SK-N-SH treated with all-trans-retinoic acid at 6 μM for 48 hours (cell line): ENCODE measurements at regions not wholly inside any gene's neighbourhood (a gene's known extent, or its start where the extent isn't known, plus 50 kb on each side); places are given as distances from the start of the nearest gene placed in this dataset.

Experiments used
- ARNTL ChIP-seq: fragments of 450-650 bp; formaldehyde crosslinking; IDR thresholded peaks from 2 replicates; pipeline ENCODE4 v1.5.0; 2020; ENCODE audit warnings: low read depth, mild to moderate bottlenecking, moderate library complexity, borderline replicate concordance
- ZFP3 ChIP-seq: fragments of 250-450 bp; sonication (Bioruptor Pico); IDR thresholded peaks from 2 replicates; pipeline ENCODE4 v1.5.0; 2020; ENCODE audit warnings: mild to moderate bottlenecking, moderate library complexity
- ZNF565 ChIP-seq: fragments of 450-650 bp; formaldehyde crosslinking; conservative IDR thresholded peaks from 2 replicates; pipeline ENCODE4 v1.5.0; 2020; ENCODE audit warnings: low read depth, mild to moderate bottlenecking, moderate library complexity
- TF ChIP-seq, protein P1 (sequence below): fragments of 250-450 bp; sonication (Bioruptor Pico); IDR thresholded peaks from 2 replicates; pipeline ENCODE4 v1.8.0; 2020; ENCODE audit warnings: mild to moderate bottlenecking, moderate library complexity, borderline replicate concordance
- TF ChIP-seq, protein P2 (sequence below): fragments of 250-450 bp; sonication (Bioruptor Pico); IDR thresholded peaks from 2 replicates; pipeline ENCODE4 v1.5.1; 2020; ENCODE audit warnings: low read depth, mild to moderate bottlenecking, moderate library complexity

DNA sequence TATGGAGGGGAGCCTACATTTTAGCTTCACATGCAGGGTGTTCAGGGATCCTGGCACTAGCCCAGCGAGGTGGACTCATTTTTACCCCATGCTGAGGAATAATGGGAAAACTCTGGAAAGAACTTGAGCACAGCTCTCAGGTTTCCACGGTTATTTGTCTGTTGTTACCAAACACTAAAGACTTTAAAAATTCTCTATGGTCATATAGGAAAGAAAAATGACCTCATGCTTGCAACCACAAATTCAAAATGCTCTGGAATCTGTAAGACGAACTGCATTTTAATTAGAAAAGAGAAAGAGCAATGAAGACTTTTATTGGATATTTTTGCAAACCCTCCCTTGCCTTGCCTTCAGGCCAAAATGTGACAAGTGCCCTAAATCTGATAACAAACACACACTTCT lies 606.9 kb downstream of the EBF1 start:
- TF ChIP-seq, protein P1, sequence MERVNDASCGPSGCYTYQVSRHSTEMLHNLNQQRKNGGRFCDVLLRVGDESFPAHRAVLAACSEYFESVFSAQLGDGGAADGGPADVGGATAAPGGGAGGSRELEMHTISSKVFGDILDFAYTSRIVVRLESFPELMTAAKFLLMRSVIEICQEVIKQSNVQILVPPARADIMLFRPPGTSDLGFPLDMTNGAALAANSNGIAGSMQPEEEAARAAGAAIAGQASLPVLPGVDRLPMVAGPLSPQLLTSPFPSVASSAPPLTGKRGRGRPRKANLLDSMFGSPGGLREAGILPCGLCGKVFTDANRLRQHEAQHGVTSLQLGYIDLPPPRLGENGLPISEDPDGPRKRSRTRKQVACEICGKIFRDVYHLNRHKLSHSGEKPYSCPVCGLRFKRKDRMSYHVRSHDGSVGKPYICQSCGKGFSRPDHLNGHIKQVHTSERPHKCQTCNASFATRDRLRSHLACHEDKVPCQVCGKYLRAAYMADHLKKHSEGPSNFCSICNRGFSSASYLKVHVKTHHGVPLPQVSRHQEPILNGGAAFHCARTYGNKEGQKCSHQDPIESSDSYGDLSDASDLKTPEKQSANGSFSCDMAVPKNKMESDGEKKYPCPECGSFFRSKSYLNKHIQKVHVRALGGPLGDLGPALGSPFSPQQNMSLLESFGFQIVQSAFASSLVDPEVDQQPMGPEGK, result no peak
- TF ChIP-seq ZFP3 (CRISPR knock-in tag) (no peak), ZNF565 (no peak), ARNTL (CRISPR knock-in tag) (no peak)
- TF ChIP-seq, protein P2, sequence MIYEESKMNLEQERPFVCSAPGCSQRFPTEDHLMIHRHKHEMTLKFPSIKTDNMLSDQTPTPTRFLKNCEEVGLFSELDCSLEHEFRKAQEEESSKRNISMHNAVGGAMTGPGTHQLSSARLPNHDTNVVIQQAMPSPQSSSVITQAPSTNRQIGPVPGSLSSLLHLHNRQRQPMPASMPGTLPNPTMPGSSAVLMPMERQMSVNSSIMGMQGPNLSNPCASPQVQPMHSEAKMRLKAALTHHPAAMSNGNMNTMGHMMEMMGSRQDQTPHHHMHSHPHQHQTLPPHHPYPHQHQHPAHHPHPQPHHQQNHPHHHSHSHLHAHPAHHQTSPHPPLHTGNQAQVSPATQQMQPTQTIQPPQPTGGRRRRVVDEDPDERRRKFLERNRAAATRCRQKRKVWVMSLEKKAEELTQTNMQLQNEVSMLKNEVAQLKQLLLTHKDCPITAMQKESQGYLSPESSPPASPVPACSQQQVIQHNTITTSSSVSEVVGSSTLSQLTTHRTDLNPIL, result no peak
